OCI-LY3 (cell line): ENCODE measurements at regions not wholly inside any gene's neighbourhood (a gene's known extent, or its start where the extent isn't known, plus 50 kb on each side); places are given as distances from the start of the nearest gene placed in this dataset.

Experiments
- CTCF ChIP-seq: fragments of 200-600, 300-600 bp; sonication (generic); IDR thresholded peaks from 2 replicates; pipeline ENCODE4 v1.5.1; 2014; ENCODE audit warnings: antibody characterized with exemption, low read length, low read depth
- EZH2phosphoT487 ChIP-seq: fragments of 200-600 bp; shearing (Covaris generic); IDR thresholded peaks from 2 replicates; pipeline ENCODE4 v1.6.1; 2018; ENCODE audit warnings: antibody characterized with exemption, mixed run types, low read depth

- TF ChIP-seq CTCF (no peak), EZH2phosphoT487 (no peak)
Observed at GRCh38 chr7:116443646-116444045, 55.9 kb upstream of the CAV2 start.
